Testis (tissue), 2 donors: ENCODE measurements at regions not wholly inside any gene's neighbourhood (a gene's known extent, or its start where the extent isn't known, plus 50 kb on each side); places are given as distances from the start of the nearest gene placed in this dataset.

Source experiments
- DNase-seq: peaks from one replicate; pipeline ENCODE4 v3.0.0-alpha.2; 2019
- H3K27ac ChIP-seq, 2 donors: fragments of 200-600 bp; sonication (generic); one replicate each; pipeline ENCODE4 v1.5.1; 2019
- H3K27me3 ChIP-seq: fragments of 200-600 bp; sonication (generic); one replicate; pipeline ENCODE4 v1.5.1; 2019
- H3K36me3 ChIP-seq: fragments of 200-600 bp; sonication (generic); one replicate; pipeline ENCODE4 v1.5.1; 2017; ENCODE audit warnings: low read depth; ENCODE audit errors: missing control alignments
- H3K4me1 ChIP-seq: fragments of 200-600 bp; sonication (generic); one replicate; pipeline ENCODE4 v1.5.1; 2019
- H3K4me3 ChIP-seq, 2 donors: fragments of 200-600 bp; sonication (generic); one replicate each; pipeline ENCODE4 v1.5.1; 2017 to 2019
- H3K9me3 ChIP-seq: fragments of 200-600 bp; sonication (generic); one replicate; pipeline ENCODE4 v1.5.1; 2017
- CTCF ChIP-seq, 3 experiments: fragments of 450-650 bp in 2 of 3; fragments of 200-600 bp in 1 of 3; sonication (generic) in 1 of 3; IDR thresholded peaks; one replicate each; pipeline ENCODE4 v1.5.1; 2016 to 2019; ENCODE audit warnings: antibody characterized with exemption in 3 of 3, mild to moderate bottlenecking in 2 of 3, moderate library complexity in 1 of 3
- POLR2A ChIP-seq: fragments of 450-650 bp; IDR thresholded peaks from one replicate; pipeline ENCODE4 v1.6.1; 2017; ENCODE audit warnings: antibody characterized with exemption, mild to moderate bottlenecking, moderate library complexity
- WGBS, 2 donors: methylation state at CpG; one replicate each; pipeline ENCODE4 v1.1.5; 2018; 5-methylcytosine and 5-hydroxymethylcytosine counted together
- intact Hi-C: fragments of 100-400 bp; cut with DNase I; formaldehyde crosslinking; loops from one replicate; pipeline ENCODE4 v1.15.1; 2023; ENCODE audit warnings: low total_unique reads

GRCh38 chr17:77674358-77674757 is 284.1 kb upstream of the TNRC6C start:
- no peak for DNase-seq
- no peak overlapping the region for H3K4me3 ChIP-seq
- no peaks in the 10 kb centered on the region for H3K9me3 ChIP-seq
- no peaks in the 10 kb centered on the region for H3K27me3 ChIP-seq
- H3K36me3 ChIP-seq = no peaks in the 10 kb centered on the region
- TF ChIP-seq POLR2A (no peak), CTCF (IDR thresholded peaks at IDR 0.05) (no peak)
- 76 to 81% methylated on average over 11 of the region's 11 CpGs for WGBS, 2 donors
- H3K27ac ChIP-seq = no peak overlapping the region
- intact Hi-C loops = no loop called here
- H3K4me1 ChIP-seq = peaks cover 11% of the 10 kb centered on the region

GRCh38 chr17:77675411-77675810 is 283.1 kb upstream of the TNRC6C start:
- no peaks in the 10 kb centered on the region for H3K36me3 ChIP-seq
- 95 to 99% methylated on average over 7 to 8 of the region's 8 CpGs for WGBS, 2 donors
- H3K4me1 ChIP-seq = peaks cover 11% of the 10 kb centered on the region
- intact Hi-C loops = no loop called here
- H3K27me3 ChIP-seq = no peaks in the 10 kb centered on the region
- H3K27ac ChIP-seq = no peak overlapping the region
- H3K4me3 ChIP-seq = no peak overlapping the region
- no peaks in the 10 kb centered on the region for H3K9me3 ChIP-seq
- TF ChIP-seq POLR2A (no peak), CTCF (IDR thresholded peaks at IDR 0.05) (no peak)
- DNase-seq = no peak

- Histone ChIP-seq H3K9me3 (no peaks in the 10 kb centered on the region), H3K27me3 (no peaks in the 10 kb centered on the region), H3K4me3 (no peak overlapping the region), H3K27ac (no peak overlapping the region), H3K36me3 (no peaks in the 10 kb centered on the region), H3K4me1 (peaks cover 11% of the 10 kb centered on the region)
- TF ChIP-seq CTCF (IDR thresholded peaks at IDR 0.05) (no peak), POLR2A (no peak)
- WGBS, 2 donors = 44 to 54% methylated on average over 5 of the region's 5 CpGs
- intact Hi-C loops = no loop called here
- DNase-seq = no peak
Observed at GRCh38 chr17:77675816-77676215, 282.7 kb upstream of the TNRC6C start.

- Histone ChIP-seq H3K36me3 (no peaks in the 10 kb centered on the region), H3K27me3 (no peaks in the 10 kb centered on the region), H3K4me3 (no peak overlapping the region), H3K4me1 (peaks cover 11% of the 10 kb centered on the region), H3K9me3 (no peaks in the 10 kb centered on the region), H3K27ac (no peak overlapping the region)
- intact Hi-C loops = no loop called here
- 38 to 43% methylated on average over 23 of the region's 23 CpGs for WGBS, 2 donors
- TF ChIP-seq CTCF (IDR thresholded peaks at IDR 0.05) = no peak
- DNase-seq = no peak
Observed at GRCh38 chr17:77676237-77676661, 282.3 kb upstream of the TNRC6C start.

GRCh38 chr17:77677211-77677610 is 281.3 kb upstream of the TNRC6C start:
- WGBS, 2 donors = 58 to 60% methylated on average over 4 of the region's 4 CpGs
- Histone ChIP-seq H3K4me1 (peaks cover 16% of the 10 kb centered on the region), H3K27me3 (no peaks in the 10 kb centered on the region), H3K27ac (no peak overlapping the region), H3K4me3 (no peak overlapping the region), H3K36me3 (no peaks in the 10 kb centered on the region), H3K9me3 (no peaks in the 10 kb centered on the region)
- TF ChIP-seq POLR2A (no peak), CTCF (IDR thresholded peaks at IDR 0.05) (no peak)
- DNase-seq = no peak
- intact Hi-C loops = no loop called here
